ENCODE measurements at regions not wholly inside any gene's neighbourhood (a gene's known extent, or its start where the extent isn't known, plus 50 kb on each side); places are given as distances from the start of the nearest gene placed in this dataset.

GRCh38 chr18:52002600-52002999 lies 337.4 kb upstream of the DCC start:
- TF ChIP-seq CTCF (IDR thresholded peaks at IDR 0.05) (no peak), POLR2A (IDR thresholded peaks at IDR 0.05) (no peak)

Data from uterus (tissue), 2 donors.